AG04449 (cell line): ENCODE measurements at regions not wholly inside any gene's neighbourhood (a gene's known extent, or its start where the extent isn't known, plus 50 kb on each side); places are given as distances from the start of the nearest gene placed in this dataset.
"Not testable (repeated sequence)": the region's sequence is repeated elsewhere in the genome, so short reads cannot be mapped to it uniquely, and the experiment has no call there.

Experiments used
- CTCF ChIA-PET: fragments of 350-600 bp; formaldehyde crosslinking; extraction: SDS; loops from one replicate; lab custom pipeline; 2021; ENCODE audit warnings: antibody characterized with exemption; lab: Yijun Ruan, JAX
- POLR2A ChIA-PET: fragments of 400-600, 350-600 bp; formaldehyde crosslinking; extraction: SDS; loops from one replicate; lab custom pipeline; 2020; ENCODE audit warnings: antibody characterized with exemption, inconsistent platforms; lab: Yijun Ruan, JAX
- DNase-seq: peaks from one replicate; pipeline ENCODE4 v3.0.0-alpha.2; 2010; ENCODE audit warnings: low read depth, low spot score
- H3K4me3 ChIP-seq: 2 replicates; pipeline ENCODE4 v1.5.1; 2011; ENCODE audit warnings: low read depth, mild to moderate bottlenecking, control low read depth, low read length
- TF ChIP-seq, protein P1 (sequence below): IDR thresholded peaks from one replicate; pipeline ENCODE4 v1.5.1; 2011; ENCODE audit warnings: mild to moderate bottlenecking, moderate library complexity, low read length, control low read depth, inconsistent platforms; ENCODE audit not compliant: insufficient read depth; ENCODE audit errors: missing control alignments

DNA sequence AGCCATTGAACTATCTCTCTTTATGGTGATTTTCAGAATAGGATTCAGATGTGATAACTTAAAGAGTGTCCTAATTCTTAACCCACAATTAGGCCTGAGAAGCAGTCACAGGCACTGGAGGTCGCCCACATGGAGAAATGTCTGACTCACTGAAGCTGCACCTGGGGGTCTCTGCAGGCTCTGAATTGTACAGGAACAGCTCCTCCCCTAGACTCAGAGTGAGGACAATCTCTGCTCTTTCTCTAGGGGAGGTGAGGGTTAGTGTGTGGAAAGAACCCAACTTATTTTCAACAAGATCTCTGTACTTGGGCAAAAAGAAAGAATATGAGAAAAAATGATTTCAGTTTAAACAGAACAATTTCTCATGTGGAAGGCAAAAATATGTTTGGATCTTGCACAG lies 1124.6 kb downstream of the TMEM121 start:
- ChIA-PET POLR2A (no interaction called here), CTCF (no interaction called here)
- DNase-seq, result no peak
- no peak overlapping the region for H3K4me3 ChIP-seq
- TF ChIP-seq, protein P1, sequence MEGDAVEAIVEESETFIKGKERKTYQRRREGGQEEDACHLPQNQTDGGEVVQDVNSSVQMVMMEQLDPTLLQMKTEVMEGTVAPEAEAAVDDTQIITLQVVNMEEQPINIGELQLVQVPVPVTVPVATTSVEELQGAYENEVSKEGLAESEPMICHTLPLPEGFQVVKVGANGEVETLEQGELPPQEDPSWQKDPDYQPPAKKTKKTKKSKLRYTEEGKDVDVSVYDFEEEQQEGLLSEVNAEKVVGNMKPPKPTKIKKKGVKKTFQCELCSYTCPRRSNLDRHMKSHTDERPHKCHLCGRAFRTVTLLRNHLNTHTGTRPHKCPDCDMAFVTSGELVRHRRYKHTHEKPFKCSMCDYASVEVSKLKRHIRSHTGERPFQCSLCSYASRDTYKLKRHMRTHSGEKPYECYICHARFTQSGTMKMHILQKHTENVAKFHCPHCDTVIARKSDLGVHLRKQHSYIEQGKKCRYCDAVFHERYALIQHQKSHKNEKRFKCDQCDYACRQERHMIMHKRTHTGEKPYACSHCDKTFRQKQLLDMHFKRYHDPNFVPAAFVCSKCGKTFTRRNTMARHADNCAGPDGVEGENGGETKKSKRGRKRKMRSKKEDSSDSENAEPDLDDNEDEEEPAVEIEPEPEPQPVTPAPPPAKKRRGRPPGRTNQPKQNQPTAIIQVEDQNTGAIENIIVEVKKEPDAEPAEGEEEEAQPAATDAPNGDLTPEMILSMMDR, result no peak

DNA sequence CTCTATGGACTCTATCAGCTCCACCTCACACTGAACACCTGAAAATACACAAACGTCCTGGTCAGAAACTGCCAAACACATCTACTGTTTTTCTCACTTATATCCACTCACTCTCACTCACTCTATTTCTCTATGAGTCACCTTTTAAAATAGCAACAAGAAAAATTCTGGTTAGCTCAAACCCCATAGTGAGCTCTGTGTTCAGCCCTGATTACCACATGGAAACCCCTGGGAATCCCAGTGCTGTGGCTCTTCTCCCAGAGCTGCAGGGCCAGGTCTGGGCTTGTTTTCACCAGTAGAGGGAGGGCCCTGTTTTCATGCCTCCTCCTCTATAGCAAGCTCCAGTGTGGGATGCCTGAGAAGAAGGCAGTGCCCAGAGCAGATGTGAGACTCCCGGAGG lies 1126.1 kb downstream of the TMEM121 start:
- POLR2A ChIA-PET, result no interaction called here
- no peak overlapping the region for H3K4me3 ChIP-seq
- no peak for DNase-seq
- TF ChIP-seq, protein P1, result no peak
- CTCF ChIA-PET, result no interaction called here

DNA sequence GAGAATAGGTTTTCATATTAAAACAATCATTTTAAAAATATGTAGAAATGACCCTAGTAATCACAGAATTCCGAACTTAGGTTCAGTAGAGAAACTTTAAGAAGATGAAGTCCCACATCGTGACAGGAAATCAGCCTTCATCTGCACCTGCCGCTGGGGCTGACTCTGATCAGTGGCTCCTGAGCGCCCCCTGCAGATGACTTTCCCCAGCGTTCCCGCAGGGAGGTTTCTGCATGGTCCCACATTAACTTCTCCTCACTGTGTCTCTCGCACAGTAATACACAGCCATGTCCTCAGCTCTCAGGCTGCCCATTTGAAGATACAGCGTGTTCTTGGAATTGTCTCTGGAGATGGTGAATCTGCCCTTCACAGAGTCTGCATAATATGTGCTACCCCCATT lies 1131.1 kb downstream of the TMEM121 start:
- TF ChIP-seq, protein P1, result no peak
- H3K4me3 ChIP-seq, result no peak overlapping the region
- POLR2A ChIA-PET, result no interaction called here
- no peak for DNase-seq
- CTCF ChIA-PET, result no interaction called here

DNA sequence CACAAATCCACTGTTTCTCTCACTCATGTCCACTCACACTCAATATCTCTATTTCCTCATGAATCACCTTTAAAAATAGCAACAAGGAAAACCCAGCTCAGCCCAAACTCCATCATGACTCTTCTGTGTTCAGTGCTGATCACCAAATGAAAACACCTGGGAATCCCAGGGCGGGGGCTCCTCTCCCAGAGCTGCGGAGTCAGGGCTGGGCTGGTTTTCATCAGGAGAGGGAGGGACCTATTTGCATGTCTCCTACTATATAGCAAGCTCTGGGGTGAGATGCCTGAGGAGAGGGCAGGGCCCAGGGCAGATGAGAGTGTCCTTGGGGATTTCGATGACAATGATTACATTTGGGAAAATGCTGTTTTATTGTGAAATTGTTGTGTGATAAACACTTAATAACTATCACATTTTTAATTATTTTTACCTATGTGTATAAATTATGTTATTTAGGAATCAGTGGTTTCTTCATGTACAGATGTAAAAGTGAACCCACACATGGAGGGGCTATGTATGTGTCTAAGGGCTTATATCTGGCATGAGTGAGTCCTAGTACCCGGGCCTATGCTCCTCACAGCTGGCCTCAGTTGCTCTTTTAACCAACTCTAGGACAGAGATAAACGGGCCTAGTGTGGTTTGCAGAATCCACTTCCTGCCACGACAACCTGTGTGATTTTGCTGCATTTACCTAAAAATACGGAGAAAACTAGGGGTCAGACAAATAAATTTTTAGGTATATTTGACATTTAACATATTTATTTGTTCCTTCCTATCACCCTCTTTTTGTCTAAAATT lies 1131.9 kb downstream of the TMEM121 start:
- DNase-seq, CTCF ChIA-PET, POLR2A ChIA-PET, H3K4me3 ChIP-seq: not testable (repeated sequence)

DNA sequence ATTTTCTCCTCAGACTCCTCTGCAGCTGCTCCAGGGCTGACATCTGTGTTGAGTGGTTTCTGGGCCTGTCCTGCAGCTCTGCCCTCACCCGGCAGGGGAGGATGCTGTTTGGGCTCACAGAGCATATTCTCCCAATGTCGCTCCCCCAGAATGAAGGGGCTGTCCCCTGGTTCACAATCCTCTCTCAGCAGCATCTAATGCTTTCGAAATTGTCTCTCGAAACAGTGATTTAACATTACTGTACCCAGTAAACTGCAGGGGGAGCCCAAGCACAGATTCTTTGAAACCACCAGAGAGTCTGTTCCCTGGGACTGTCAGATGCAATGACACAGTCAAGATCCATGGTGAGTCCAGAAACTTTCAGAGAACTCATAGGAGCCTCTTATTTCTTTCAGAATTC lies 1135.2 kb downstream of the TMEM121 start:
- DNase-seq, CTCF ChIA-PET, POLR2A ChIA-PET: not testable (repeated sequence)

DNA sequence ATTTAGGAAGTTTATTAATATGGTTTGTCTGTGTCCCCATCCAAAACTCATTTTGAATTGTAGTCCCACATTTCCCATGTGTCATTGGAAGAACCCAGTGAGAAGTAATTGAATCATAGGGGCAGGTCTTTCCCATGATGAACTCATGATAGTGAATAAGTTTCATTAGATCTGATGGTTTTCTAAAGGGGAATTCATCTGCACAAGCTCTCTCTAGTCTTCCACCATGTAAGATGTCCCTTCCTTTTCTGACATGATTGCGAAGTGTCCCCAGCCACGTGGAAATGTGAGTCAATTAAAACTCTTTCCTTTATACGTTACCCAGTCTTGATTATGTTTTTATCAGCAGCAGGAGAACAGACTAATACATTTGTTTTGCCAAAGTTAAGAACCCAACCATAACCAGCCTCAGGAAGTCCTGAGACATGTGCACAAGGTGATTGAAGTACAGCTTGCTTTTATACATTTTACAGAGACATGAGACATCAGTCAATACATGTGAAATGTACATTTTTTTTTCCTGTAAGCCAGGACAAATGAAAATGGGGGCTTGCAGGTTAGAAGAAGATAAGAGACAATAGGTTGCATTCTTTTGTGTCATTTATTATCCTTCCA lies 1136.7 kb downstream of the TMEM121 start:
- ChIA-PET POLR2A (no interaction called here), CTCF (no interaction called here)
- no peak overlapping the region for H3K4me3 ChIP-seq
- no peak for DNase-seq
- TF ChIP-seq, protein P1, result no peak

More for the DNA sequence above, 1135.2 kb downstream of the TMEM121 start:
- not testable (repeated sequence) for H3K4me3 ChIP-seq

DNA sequence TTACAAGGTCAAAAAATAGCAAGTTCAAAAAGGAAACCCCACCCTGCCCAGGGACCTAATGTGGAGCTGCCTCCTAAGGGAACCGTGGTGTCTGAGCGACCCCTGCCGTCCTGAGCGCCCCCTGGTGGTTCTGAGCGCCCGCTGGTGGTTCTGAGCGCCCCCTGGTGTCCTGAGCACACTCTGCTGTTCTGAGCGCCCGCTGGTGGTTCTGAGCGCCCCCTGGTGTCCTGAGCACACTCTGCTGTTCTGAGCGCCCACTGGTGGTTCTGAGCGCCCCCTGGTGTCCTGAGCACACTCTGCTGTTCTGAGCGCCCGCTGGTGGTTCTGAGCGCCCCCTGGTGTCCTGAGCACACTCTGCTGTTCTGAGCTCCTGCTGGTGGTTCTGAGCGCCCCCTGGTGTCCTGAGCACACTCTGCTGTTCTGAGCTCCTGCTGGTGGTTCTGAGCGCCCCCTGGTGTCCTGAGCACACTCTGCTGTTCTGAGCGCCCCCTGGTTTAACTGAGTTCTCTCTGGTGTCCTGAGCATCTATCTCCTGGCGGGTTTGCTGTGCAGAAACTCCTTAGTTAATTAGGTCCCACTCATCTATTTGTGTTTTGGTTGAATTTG lies 1137.5 kb downstream of the TMEM121 start:
- H3K4me3 ChIP-seq, CTCF ChIA-PET, POLR2A ChIA-PET, DNase-seq: not testable (repeated sequence)

DNA sequence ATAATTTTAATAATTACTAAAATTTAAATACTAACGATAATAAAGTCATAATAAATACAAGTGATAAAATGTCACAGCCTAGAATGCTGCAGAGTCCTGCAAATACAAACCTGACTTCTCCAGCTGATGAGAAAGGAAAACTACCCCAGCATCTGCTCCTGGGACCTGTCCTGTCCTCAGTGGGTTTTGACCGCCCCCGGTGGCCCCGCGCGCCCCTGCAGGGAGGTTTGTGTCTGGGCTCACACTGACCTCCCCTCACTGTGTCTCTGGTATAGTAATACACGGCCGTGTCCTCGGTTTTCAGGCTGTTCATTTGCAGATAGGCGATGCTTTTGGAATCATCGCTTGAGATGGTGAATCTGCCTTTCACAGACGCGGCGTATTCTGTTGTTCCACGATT lies 1139.4 kb downstream of the TMEM121 start:
- H3K4me3 ChIP-seq, result no peak overlapping the region
- POLR2A ChIA-PET, result no interaction called here
- TF ChIP-seq, protein P1, result no peak
- no peak for DNase-seq
- CTCF ChIA-PET, result no interaction called here
